Skeletal muscle satellite cell (primary cell): ENCODE measurements at regions not wholly inside any gene's neighbourhood (a gene's known extent, or its start where the extent isn't known, plus 50 kb on each side); places are given as distances from the start of the nearest gene placed in this dataset.
"Not testable (repeated sequence)": the region's sequence is repeated elsewhere in the genome, so short reads cannot be mapped to it uniquely, and the experiment has no call there.

Experiments
- H3K27me3 ChIP-seq: 2 replicates; pipeline ENCODE4 v1.7.0; 2013; ENCODE audit warnings: low read length; ENCODE audit not compliant: control insufficient read depth, insufficient read depth
- H3K36me3 ChIP-seq: 2 replicates; pipeline ENCODE4 v1.7.0; 2013; ENCODE audit warnings: mild to moderate bottlenecking, control low read depth, low read length; ENCODE audit not compliant: insufficient read depth
- H3K4me1 ChIP-seq: 2 replicates; pipeline ENCODE4 v1.7.0; 2013; ENCODE audit warnings: low read length; ENCODE audit not compliant: control insufficient read depth, insufficient read depth
- H3K4me2 ChIP-seq: 2 replicates; pipeline ENCODE4 v1.7.0; 2013; ENCODE audit warnings: mild to moderate bottlenecking, low read length
- H3K4me3 ChIP-seq: 2 replicates; pipeline ENCODE4 v1.7.0; 2013; ENCODE audit warnings: low read length
- H3K9ac ChIP-seq: 2 replicates; pipeline ENCODE4 v1.7.0; 2013; ENCODE audit warnings: mild to moderate bottlenecking, low read depth, low read length, moderate library complexity
- H3K9me3 ChIP-seq: replicated peaks from 2 replicates; pipeline ENCODE4 v1.7.0; 2013; ENCODE audit warnings: mild to moderate bottlenecking, control low read depth, low read length

DNA sequence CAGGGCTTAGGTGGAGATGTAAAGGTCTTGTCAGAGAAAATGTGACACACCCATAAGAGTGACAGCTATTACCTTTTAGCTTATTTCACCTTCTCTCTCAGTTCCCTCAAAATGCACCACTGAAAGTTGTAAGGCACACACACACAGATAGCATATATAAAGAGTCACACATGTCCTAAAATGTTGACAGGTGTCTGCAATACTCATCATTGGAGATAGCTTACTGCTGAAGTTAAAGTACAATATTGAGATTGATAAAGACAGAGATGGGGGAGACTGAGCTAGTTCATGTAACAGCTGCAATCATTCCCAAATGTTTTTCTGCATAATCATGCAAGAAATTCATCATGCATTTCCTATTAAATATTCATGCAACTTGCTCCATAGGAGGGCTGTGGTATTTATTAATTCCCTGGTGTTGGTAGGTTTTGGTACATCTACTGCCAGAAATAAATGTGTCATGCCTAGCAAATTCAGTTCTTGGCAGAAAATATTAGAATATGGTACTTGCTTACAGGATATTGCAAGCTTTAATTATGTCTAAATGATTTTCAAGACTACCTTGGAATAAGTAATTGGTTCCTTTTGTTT is 118.8 kb upstream of the RBMS1 start:
- H3K9ac ChIP-seq: no peak overlapping the region
- no peaks in the 10 kb centered on the region for H3K36me3 ChIP-seq
- H3K4me3 ChIP-seq: no peak overlapping the region
- H3K4me2 ChIP-seq: no peak overlapping the region
- no peaks in the 10 kb centered on the region for H3K27me3 ChIP-seq
- peaks cover 28% of the 10 kb centered on the region for H3K4me1 ChIP-seq
- peaks cover 2% of the 10 kb centered on the region for H3K9me3 ChIP-seq

DNA sequence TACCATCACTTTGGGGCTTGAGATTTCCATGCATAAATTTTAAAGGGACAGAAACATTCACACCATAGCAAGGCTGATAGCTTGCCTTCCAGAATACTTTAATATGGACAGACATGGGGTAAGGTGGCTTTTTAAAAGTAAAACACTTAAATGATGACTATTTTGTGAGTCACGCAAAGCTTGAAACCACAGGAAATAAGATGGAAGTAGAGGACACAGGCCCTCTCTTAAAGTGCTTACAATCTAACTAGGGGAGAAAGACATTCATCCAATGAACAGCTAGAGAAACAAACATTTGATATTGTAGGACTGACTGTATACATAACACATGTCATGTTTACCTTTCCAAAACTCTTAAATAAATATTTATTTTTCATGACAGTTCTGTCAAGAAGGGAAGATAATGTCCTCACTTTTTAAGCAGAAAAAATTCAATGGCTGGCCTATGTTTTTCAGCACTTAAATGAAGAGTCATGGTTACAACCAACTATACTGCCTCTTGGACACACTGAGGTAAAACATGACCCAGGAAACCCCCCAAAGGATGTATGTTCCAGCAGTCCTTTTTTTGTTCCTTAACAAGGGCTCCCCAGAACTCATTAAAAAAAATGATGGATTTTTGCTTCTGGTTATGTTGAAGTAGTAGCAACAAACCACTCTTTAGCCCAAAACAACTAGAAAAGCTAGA is 120.0 kb upstream of the RBMS1 start:
- no peaks in the 10 kb centered on the region for H3K36me3 ChIP-seq
- H3K4me1 ChIP-seq: peaks cover 28% of the 10 kb centered on the region
- H3K9me3 ChIP-seq: peaks cover 2% of the 10 kb centered on the region
- H3K9ac ChIP-seq: no peak overlapping the region
- peak overlapping the region; percentile 3 for H3K4me3 ChIP-seq
- no peak overlapping the region for H3K4me2 ChIP-seq
- H3K27me3 ChIP-seq: no peaks in the 10 kb centered on the region

DNA sequence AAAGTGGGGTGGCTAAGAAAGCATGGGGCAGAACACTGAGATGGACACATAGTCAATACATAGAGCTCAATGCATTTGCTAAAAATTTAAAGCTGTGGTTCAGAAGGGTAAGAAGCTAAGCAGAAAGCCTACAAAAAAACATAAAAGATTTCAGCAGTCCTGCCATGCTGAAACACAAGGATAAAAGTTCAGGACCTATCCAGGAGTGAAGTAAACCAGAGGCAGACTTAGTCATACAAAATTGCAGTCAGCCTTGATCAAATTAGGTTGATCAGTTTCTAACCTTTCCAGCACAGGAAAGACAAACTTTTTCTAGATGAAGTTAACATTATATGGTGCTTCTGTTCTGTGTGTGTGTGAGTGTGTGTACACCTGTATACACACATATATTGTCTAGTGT is 120.8 kb upstream of the RBMS1 start:
- Histone ChIP-seq H3K4me2 (no peak overlapping the region), H3K27me3 (no peaks in the 10 kb centered on the region), H3K9ac (no peak overlapping the region), H3K36me3 (no peaks in the 10 kb centered on the region), H3K4me1 (peaks cover 28% of the 10 kb centered on the region), H3K9me3 (peaks cover 2% of the 10 kb centered on the region), H3K4me3 (no peak overlapping the region)

DNA sequence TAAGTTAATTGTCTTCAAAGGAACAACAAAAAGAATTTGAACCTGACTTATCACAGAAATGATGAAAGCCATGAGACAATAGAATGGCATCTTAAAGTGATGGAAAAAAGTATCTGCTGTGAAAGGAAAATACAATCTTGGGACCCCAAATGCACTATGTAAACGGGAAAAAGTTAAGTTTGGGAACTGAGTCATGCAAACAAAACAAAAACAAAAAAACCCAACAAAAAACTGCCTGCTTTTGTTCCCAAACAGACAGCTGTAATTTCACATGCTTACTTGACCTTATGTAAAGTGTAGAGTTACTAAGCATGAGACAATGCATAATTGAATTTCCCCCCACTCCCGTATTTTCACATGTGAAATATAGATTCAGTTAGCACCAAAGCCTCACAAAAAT is 122.1 kb upstream of the RBMS1 start:
- Histone ChIP-seq H3K36me3 (no peaks in the 10 kb centered on the region), H3K4me1 (peaks cover 28% of the 10 kb centered on the region), H3K9ac (no peak overlapping the region), H3K27me3 (no peaks in the 10 kb centered on the region), H3K9me3 (peaks cover 2% of the 10 kb centered on the region), H3K4me2 (no peak overlapping the region), H3K4me3 (no peak overlapping the region)

DNA sequence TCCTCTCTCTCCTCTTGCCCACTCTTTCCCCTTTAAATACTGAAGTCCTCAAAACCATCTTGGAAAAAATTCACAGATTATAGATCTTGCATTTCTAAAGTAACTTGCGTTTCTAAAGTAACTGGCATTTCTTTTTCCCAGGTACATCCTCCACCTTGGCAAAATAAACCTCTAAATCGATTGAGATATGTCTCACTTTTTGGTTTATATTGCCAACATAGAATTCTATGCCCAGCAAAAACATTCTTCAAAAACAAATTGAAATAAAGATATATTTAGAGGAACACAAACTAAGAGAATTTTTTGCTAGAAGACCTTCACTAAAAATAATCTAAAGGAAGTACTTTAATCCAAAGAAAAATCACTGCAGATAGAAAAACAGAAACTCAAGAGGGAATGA is 122.5 kb upstream of the RBMS1 start:
- H3K36me3 ChIP-seq: no peaks in the 10 kb centered on the region
- no peak overlapping the region for H3K4me2 ChIP-seq
- peaks cover 2% of the 10 kb centered on the region for H3K9me3 ChIP-seq
- no peaks in the 10 kb centered on the region for H3K27me3 ChIP-seq
- no peak overlapping the region for H3K4me3 ChIP-seq
- H3K4me1 ChIP-seq: peaks cover 28% of the 10 kb centered on the region
- H3K9ac ChIP-seq: no peak overlapping the region

DNA sequence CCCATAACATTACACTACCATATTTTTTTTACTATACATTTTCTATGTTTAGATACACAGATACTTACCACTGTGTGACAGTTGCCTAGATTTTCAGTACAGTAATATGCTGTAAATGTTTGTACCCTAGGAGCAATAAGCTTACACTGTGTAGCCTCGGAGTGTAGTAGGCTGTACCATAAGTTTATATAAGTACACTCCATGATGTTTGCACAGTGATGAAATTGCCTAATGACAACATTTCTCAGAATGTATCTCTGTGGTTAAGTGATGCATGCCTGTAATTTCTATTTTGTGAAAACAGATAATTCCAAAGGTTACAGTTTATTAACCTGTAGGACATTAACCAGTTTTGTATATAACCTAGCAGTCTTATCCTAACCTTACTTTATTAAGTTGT is 128.1 kb upstream of the RBMS1 start:
- H3K36me3 ChIP-seq: no peaks in the 10 kb centered on the region
- no peaks in the 10 kb centered on the region for H3K4me1 ChIP-seq
- H3K27me3 ChIP-seq: no peaks in the 10 kb centered on the region
- H3K9ac ChIP-seq: no peak overlapping the region
- H3K4me3 ChIP-seq: no peak overlapping the region
- H3K9me3 ChIP-seq: no peaks in the 10 kb centered on the region
- no peak overlapping the region for H3K4me2 ChIP-seq

DNA sequence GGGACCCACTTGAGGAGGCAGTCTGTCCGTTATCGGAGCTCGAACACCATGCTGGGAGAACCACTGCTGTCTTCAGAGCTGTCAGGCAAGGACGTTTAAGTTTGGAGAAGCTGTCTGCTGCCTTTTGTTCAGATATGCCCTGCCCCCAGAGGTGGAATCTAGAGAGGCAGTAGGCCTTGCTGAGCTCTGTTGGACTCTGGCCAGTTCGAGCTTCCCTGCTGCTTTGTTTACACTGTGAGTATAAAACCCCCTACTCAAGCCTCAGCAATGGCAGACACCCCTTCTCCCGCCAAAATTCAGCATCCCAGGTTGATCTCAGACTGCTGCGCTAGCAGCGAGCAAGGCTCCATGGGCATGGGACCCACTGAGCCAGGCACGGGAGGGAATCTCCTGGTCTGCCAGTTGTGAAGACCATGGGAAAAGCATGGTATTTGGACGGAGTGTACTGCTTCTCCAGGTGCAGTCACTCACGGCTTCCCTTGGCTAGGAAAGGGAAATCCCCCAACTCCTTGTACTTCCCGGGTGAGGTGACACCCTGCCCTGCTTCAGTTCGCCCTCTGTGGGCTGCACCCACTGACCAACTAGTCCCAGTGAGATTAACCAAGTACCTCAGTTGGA is 134.5 kb upstream of the RBMS1 start:
- not testable (repeated sequence) for H3K9ac ChIP-seq, H3K4me2 ChIP-seq, H3K4me1 ChIP-seq, H3K4me3 ChIP-seq, H3K9me3 ChIP-seq, H3K36me3 ChIP-seq, H3K27me3 ChIP-seq

DNA sequence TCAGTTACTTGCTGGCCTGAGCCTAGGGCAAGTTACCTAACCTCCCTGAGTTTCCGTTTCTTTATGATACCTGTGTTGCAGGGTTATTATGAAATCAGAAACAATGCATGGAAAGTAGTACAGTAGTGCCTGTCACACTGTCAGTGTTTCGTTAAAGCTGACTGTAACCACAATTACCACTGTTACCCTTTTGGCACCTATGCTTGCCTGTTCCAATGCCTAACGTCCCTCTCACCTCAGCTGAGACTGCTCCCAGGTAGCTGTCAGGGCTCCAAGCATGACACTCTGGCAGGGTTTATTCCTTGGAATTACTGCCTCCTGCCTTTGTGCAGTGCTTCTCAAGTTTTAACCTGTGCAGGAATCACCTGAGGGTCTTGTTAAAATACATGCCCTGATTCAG is 135.2 kb upstream of the RBMS1 start:
- Histone ChIP-seq H3K4me3 (no peak overlapping the region), H3K9me3 (no peaks in the 10 kb centered on the region), H3K27me3 (no peaks in the 10 kb centered on the region), H3K36me3 (no peaks in the 10 kb centered on the region), H3K9ac (no peak overlapping the region), H3K4me2 (no peak overlapping the region), H3K4me1 (peaks cover 5% of the 10 kb centered on the region)

DNA sequence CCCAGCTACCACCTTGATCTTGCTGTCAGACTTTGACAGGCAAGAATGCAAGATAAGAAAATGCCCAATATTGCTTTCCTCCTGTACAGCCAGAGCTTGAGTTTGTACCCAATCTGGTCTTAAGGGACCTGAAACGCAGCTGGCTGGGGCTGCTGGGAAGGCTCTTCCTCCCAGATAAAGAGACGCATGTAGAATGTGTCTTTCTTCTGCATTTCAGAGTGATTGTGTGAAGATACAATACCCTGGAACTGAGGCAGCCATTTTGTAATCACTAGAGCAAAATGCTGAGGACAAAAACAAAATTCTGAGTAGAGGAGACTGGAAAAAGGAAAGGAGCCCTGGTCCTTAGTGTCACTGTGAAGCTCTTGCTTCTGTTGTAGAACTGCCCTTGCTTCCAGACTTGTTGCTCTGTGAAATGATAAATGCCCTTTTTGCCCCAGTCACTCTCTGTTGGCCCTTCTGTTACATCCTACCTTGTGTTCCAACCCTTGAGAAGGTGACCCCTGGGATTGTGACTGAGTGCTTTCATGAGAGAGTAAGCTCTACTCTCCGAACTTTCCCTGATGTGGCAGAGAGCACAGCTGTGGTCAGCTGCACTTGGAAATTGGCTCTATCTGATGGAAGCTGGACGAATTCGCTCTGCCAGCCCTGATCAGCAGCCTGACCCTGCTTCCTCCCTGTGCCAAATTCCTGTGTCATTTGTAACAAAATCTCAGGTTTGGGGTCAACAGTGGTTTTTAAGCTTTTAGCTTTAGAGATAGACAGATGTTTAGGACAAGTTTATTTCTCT is 137.4 kb upstream of the RBMS1 start:
- no peak overlapping the region for H3K4me3 ChIP-seq
- no peaks in the 10 kb centered on the region for H3K36me3 ChIP-seq
- no peaks in the 10 kb centered on the region for H3K9me3 ChIP-seq
- H3K4me1 ChIP-seq: peaks cover 18% of the 10 kb centered on the region
- no peak overlapping the region for H3K4me2 ChIP-seq
- H3K9ac ChIP-seq: no peak overlapping the region
- H3K27me3 ChIP-seq: no peaks in the 10 kb centered on the region

DNA sequence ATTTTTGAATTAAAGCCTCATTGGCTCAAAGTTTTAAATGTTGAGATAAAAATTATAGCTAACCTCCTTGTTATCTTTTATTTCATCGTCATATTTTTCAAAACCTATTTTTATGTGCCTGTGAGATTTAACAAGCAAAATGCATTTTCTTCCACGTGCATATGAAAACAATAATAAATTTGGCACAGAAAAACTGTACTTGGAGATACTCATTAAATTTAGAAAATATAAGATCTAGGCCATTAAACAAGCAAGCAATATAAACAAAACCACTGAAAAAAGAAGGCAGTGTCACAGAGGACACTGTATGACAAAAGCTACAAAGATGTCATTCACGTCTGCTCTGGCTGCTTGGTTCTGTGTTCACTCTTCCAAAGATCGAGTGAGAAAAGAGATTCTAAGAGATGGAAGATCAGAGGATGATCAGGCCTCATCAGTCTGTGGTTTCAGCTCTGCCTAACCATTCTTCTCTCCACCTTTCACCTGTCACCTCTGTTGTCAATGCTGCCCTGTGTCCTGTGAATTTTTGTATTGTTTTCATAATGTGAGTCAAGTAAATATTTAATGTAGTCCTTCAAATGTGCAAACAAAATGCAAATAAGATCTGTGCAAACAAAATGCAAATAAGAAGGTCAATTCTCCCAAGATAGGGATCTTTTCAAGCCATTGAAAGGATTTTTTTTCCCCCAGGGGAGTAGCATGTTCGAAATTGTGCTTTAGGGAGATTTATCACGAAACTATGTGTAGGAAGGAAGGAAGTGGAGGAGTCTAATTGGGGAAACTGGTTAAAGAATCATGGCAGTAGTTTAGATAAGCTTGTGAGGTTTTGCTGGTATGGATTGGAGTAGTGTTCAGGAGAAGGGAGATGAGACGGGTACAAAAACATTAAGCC is 138.7 kb upstream of the RBMS1 start:
- Histone ChIP-seq H3K4me2 (no peak overlapping the region), H3K4me3 (no peak overlapping the region), H3K9ac (no peak overlapping the region), H3K36me3 (no peaks in the 10 kb centered on the region), H3K27me3 (no peaks in the 10 kb centered on the region), H3K9me3 (no peaks in the 10 kb centered on the region), H3K4me1 (peaks cover 19% of the 10 kb centered on the region)

DNA sequence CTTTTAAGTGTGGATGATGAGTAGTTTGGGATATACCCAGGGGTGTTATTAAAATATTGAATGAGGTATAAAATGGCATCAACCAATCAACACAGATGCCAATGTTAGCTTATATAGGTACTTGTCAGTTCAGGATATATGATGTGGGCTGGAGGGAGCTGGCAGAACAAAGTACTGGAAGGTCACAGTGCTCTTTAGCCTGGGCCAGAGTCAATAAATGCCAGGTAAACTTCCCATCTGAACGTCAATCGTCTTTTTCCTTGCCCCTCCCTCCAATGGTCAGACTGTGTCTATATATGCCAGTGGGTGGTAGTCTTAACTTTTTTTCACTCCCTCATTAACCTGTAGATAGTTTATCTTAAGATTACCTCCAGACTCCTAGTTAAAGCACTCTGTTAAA is 140.8 kb upstream of the RBMS1 start:
- Histone ChIP-seq H3K4me1 (peaks cover 19% of the 10 kb centered on the region), H3K4me2 (no peak overlapping the region), H3K9ac (no peak overlapping the region), H3K4me3 (no peak overlapping the region), H3K36me3 (no peaks in the 10 kb centered on the region), H3K9me3 (no peaks in the 10 kb centered on the region), H3K27me3 (no peaks in the 10 kb centered on the region)
